ENCODE measurements at regions not wholly inside any gene's neighbourhood (a gene's known extent, or its start where the extent isn't known, plus 50 kb on each side); places are given as distances from the start of the nearest gene placed in this dataset.

GRCh38 chr22:48558016-48558415, 1269.7 kb downstream of the BRD1 start:
- Histone ChIP-seq H3F3A (ENCODE audit: low read length, unreplicated experiment) (no peaks in the 10 kb centered on the region), H4K20me1 (ENCODE audit: low read length) (no peaks in the 10 kb centered on the region), H3K9me3 (ENCODE audit: low read length) (no peaks in the 10 kb centered on the region), H3K27me3 (ENCODE audit: low read length) (no peaks in the 10 kb centered on the region), H3K9ac (ENCODE audit: low read length) (no peak overlapping the region), H3K4me2 (ENCODE audit: low read length) (no peak overlapping the region), H3K27ac (ENCODE audit: low read length) (no peak overlapping the region), H2AFZ (ENCODE audit: low read length) (no peak overlapping the region), H3K9me2 (replicated peaks; ENCODE audit: low read length) (no peaks in the 10 kb centered on the region), H3K4me3 (ENCODE audit: low read length) (no peak overlapping the region), H3K36me3 (ENCODE audit: low read depth, low read length) (no peaks in the 10 kb centered on the region), H3K79me2 (ENCODE audit: low read length) (no peaks in the 10 kb centered on the region), H3K4me1 (ENCODE audit: insufficient read depth, low read length) (no peaks in the 10 kb centered on the region)
- TF ChIP-seq EZH2 (IDR thresholded peaks at IDR 0.05; ENCODE audit: low read length, unreplicated experiment) (no peak), CTCF (conservative IDR thresholded peaks at IDR 0.05; ENCODE audit: low read depth, low read length) (no peak), EZH2phosphoT487 (IDR thresholded peaks at IDR 0.05; ENCODE audit: borderline replicate concordance, low read length) (no peak)
- ChIA-PET CTCF (no interaction called here), POLR2A (ENCODE audit: unreplicated experiment) (no interaction called here)
- ATAC-seq: no peak
- intact Hi-C loops (cut with micrococcal nuclease): no loop called here
- no TSS peak for BruUV-seq (replicated peaks)
- DNase-seq: no peak

- Histone ChIP-seq H4K20me1 (ENCODE audit: low read length) (no peaks in the 10 kb centered on the region), H3K36me3 (ENCODE audit: low read depth, low read length) (no peaks in the 10 kb centered on the region), H3K4me1 (ENCODE audit: insufficient read depth, low read length) (no peaks in the 10 kb centered on the region), H2AFZ (ENCODE audit: low read length) (no peak overlapping the region), H3K9ac (ENCODE audit: low read length) (no peak overlapping the region), H3K4me3 (ENCODE audit: low read length) (no peak overlapping the region), H3K9me3 (ENCODE audit: low read length) (no peaks in the 10 kb centered on the region), H3K9me2 (replicated peaks; ENCODE audit: low read length) (no peaks in the 10 kb centered on the region), H3K27ac (ENCODE audit: low read length) (no peak overlapping the region), H3K79me2 (ENCODE audit: low read length) (no peaks in the 10 kb centered on the region), H3F3A (ENCODE audit: low read length, unreplicated experiment) (no peaks in the 10 kb centered on the region), H3K27me3 (ENCODE audit: low read length) (no peaks in the 10 kb centered on the region; the same call in 1 of the 2 replicates), H3K4me2 (ENCODE audit: low read length) (no peak overlapping the region)
- DNase-seq (no peak), ATAC-seq (no peak)
- intact Hi-C loops (cut with micrococcal nuclease): no loop called here
- ChIA-PET POLR2A (ENCODE audit: unreplicated experiment) (no interaction called here), CTCF (no interaction called here)
- BruUV-seq (replicated peaks): no TSS peak
- TF ChIP-seq CTCF (conservative IDR thresholded peaks at IDR 0.05; ENCODE audit: low read depth, low read length) (no peak), EZH2 (IDR thresholded peaks at IDR 0.05; ENCODE audit: low read length, unreplicated experiment) (no peak), EZH2phosphoT487 (IDR thresholded peaks at IDR 0.05; ENCODE audit: borderline replicate concordance, low read length) (no peak)
These were observed 1270.2 kb downstream of the BRD1 start for GRCh38 chr22:48557473-48557872.

GRCh38 chr22:48556751-48557150, 1270.9 kb downstream of the BRD1 start:
- no peak overlapping the region for H2AFZ ChIP-seq (ENCODE audit: low read length)
- H3K4me3 ChIP-seq (ENCODE audit: low read length): no peak overlapping the region
- H3F3A ChIP-seq (ENCODE audit: low read length, unreplicated experiment): no peaks in the 10 kb centered on the region
- no TSS peak for BruUV-seq (replicated peaks)
- H3K9ac ChIP-seq (ENCODE audit: low read length): no peak overlapping the region
- no peaks in the 10 kb centered on the region for H3K9me2 ChIP-seq (replicated peaks; ENCODE audit: low read length)
- H3K27ac ChIP-seq (ENCODE audit: low read length): no peak overlapping the region
- no peak overlapping the region for H3K4me2 ChIP-seq (ENCODE audit: low read length)
- no peaks in the 10 kb centered on the region for H4K20me1 ChIP-seq (ENCODE audit: low read length)
- intact Hi-C loops (cut with micrococcal nuclease): no loop called here
- no peak for ATAC-seq
- H3K79me2 ChIP-seq (ENCODE audit: low read length): no peaks in the 10 kb centered on the region
- H3K36me3 ChIP-seq (ENCODE audit: low read depth, low read length): no peaks in the 10 kb centered on the region
- no peak for TF ChIP-seq EZH2 (IDR thresholded peaks at IDR 0.05; ENCODE audit: low read length, unreplicated experiment)
- no peak for TF ChIP-seq EZH2phosphoT487 (IDR thresholded peaks at IDR 0.05; ENCODE audit: borderline replicate concordance, low read length)
- TF ChIP-seq CTCF (conservative IDR thresholded peaks at IDR 0.05; ENCODE audit: low read depth, low read length): no peak
- ChIA-PET POLR2A (ENCODE audit: unreplicated experiment) (no interaction called here), CTCF (no interaction called here)
- no peaks in the 10 kb centered on the region for H3K4me1 ChIP-seq (ENCODE audit: insufficient read depth, low read length)
- no peaks in the 10 kb centered on the region; the same call in 1 of the 2 replicates for H3K27me3 ChIP-seq (ENCODE audit: low read length)
- no peaks in the 10 kb centered on the region for H3K9me3 ChIP-seq (ENCODE audit: low read length)
- DNase-seq: no peak

All from PC-3 (cell line).